SK-N-DZ (cell line): ENCODE measurements at regions not wholly inside any gene's neighbourhood (a gene's known extent, or its start where the extent isn't known, plus 50 kb on each side); places are given as distances from the start of the nearest gene placed in this dataset.
"Not testable (repeated sequence)": the region's sequence is repeated elsewhere in the genome, so short reads cannot be mapped to it uniquely, and the experiment has no call there.

Source experiments
- DNase-seq: peaks from one replicate; pipeline ENCODE4 v3.0.0-alpha.2; 2015; ENCODE audit warnings: low spot score

DNA sequence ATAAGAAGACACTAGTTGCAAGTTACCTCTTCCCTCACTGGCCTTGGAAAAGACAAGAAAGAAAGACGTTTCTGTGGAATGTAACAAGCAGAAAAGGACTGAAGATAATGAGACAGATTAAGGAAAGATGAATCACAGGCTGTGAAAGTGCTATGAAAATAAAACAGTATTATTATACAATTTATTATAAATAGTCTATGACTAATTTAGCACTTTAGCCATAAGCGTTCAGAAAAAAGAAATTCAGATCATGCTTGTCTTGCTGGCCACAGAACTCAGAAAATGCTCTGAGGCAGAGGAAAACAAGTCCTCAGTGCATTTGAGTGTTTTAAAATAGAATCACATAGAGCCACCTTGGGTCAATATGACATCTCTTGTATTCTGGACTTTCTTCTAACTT is 174.8 kb upstream of the NBPF9 start:
- DNase-seq, result not testable (repeated sequence)

DNA sequence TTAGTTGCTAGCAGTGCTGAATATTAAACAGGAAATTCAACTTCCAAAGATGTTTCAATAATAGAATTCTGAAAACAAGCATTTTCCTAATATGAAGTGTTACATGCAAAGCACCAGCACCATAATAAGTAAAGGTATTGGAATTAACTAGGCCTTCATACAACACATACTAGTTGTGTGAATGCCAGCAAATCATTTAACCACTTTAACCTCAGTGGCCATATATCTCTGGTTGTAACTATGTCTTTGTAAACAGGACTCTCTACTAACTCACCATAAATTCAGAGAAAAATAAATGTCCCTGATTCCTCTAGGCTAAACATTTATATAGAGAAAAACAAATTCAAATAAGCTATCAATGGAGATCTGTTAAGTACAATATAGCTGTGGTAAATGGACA is 175.7 kb upstream of the NBPF9 start:
- not testable (repeated sequence) for DNase-seq

DNA sequence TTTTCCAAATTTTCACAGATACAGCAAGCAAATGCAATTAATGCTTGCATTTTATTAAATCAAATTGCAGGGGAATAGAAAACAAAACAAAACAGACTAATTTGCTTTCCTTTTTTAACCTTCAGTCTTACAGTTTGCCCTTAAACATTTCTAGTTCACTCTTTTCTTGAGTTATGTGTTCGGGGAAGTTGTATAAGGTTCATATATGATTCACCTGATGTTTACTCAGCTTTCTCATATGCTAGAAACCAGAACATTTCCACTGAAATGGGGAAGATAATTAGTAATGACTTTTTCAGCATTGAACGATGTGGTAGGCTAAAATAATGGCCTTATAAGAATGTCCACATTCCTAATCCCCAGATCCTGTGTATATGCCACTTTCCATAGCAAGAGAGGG is 176.2 kb upstream of the NBPF9 start:
- DNase-seq, result not testable (repeated sequence)

DNA sequence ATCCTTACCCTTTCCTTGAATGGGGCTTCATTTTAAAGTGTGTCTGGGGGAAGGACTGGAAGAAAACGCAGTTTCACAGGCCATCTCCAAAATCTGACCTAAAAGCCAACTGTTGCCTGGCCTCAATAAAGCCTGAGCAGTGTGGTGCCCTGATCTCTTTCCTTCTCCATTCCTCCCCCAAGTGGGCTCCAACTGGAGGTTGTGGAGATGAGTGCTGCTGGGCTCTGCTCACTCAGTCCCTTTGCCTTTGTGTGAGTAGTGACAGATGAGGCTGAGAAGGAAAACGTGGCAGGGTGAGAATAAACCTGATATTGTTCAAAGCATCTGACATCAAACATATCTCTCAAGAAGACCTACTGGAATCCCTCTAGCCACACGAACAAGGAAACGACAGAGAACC is 181.4 kb upstream of the NBPF9 start:
- DNase-seq, result not testable (repeated sequence)

DNA sequence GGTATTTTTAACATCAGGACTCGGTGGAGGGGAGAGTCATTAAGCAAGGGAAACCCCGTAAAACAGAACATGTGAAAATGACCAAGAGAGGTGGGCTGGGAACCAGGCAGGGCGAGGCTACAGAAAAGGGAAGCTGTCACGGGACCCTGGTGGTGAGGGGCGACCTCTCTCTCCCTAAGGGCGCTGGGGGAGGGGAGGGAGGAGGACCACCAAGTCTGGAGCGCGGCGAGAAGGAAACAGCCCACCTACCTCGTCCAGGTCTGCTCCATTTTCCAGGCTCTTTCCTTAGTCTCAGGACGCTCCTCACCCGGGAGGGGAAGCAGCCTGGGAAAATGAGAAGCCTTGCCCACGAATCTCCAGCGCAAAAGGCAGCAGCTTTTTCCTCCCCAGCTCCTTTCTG is 181.9 kb upstream of the NBPF9 start:
- DNase-seq, result not testable (repeated sequence)

DNA sequence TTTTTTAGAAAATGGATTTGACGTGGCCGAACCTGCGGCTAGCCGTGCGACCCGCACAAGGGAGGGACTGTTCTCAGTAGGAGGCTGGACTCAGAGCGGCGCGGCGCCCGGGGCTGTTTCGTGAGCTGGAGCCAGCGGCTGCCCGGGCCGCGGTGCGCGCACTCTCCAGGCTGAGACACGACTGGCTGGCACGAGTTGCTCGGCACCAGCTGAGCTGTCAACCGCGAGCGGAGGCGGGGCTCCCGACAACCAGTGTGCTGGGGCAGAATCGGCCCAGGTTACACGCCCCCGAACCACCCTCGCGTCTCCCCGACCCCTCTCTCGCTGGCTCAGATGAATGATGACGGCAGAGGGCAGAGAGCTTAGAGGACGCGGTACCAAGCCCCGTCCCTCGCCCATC is 182.3 kb upstream of the NBPF9 start:
- not testable (repeated sequence) for DNase-seq

DNA sequence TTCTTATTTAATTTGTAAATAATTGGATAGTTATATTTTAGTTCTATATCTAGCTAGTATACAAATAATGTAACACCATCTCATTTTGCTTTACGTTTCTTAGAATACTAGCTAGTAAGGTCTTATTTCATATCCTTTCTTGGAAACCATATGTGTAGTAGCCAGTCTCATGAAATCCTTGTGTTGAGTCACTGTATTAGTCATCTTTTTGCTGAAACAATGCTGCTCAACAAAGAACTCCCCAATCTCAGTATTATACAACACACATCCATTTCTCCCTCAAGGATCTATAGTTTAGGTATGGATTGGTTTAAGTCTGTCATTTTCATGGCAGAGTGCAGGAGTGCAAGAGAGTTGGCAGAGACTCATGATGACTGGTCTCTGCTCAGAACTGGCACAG is 185.2 kb upstream of the NBPF9 start:
- DNase-seq, result not testable (repeated sequence)

DNA sequence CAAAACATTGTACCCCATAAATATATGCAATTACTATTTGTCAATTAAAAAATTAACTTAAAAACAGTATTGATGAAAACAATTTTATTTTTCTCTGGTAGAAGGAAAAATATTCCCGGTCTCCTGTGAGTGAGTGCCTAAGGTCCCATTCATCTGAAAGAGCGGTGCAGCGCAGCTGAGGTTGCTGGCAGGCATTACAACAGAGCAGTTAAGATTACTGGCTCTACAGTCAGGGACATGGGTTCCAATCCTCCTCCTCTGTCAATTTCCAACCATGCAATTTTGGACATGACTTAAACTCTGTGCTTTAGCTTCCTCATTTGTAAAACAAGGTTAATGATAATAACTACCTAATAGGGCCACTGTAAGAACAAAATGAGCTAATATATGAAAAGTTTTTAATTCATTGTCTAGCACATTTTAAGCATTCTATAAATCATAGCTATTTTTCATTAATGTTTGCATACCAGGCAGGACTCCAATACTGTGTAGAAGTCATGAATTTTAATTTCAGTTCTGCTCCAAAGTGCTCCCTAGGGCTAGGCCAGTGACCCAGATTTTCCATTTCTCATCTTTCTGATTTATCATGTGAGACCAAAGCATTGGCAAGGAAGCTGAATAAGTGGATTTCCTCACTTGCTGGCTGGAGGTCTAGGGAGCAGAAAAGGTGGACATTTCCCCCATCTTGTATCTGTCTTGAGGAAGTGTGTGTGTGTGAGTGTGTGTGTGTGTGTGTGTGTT is 174.2 kb upstream of the NBPF19 start:
- not testable (repeated sequence) for DNase-seq

DNA sequence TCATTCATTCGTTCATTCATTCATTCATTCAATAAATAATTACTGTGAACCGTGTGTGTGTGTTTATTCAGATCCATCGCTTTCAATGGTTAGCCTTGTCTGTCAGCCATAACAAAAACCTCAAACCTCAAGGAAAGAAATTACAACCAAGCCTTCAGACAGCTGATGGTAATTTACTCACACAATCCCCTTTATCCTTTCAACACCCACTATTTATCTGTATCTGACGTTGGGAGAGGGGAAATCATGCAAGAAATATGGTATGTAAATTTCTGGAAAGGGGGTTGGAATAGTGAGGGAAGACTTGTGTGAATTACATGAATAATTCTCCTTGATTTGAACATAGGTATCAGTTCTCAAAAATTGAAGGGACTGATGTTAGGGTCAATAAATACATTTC is 173.6 kb upstream of the NBPF19 start:
- DNase-seq, result not testable (repeated sequence)

DNA sequence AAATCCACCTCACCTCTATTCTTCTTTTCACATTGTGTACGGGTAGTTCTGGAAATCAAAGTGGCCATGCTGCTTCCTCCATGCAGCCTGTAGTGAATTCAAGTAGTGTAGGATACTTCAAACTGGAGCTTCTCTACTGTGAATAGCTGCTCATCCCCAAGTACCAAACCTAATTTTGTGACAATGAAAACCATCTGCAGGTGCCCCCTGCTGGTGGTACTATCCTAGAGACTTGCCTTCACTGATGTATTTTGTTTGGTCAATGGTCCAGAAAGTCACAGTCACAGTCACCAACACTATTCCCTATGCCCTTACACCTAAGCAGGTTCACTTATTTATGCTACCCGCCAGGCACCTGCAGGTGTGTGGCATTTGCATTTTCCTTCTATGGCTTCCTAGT is 170.0 kb upstream of the NBPF19 start:
- not testable (repeated sequence) for DNase-seq

DNA sequence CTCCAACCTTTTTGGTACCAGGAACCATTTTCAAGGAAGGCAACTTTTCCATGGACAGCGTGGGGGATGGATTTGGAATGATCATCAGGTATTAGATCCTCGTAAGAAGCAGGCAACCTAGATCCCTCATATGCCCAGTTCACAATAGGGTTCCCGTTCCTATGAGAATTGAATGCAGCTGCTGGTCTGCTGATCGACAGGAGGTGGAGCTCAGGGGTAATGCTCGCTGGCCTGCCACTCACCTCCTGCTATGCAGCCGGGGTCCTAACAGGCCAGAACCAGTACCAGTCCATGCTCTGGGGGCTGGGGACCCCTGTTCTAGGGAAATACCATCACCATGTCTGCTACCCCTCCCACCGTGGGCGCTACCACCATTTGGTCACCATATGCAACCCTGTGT is 167.2 kb upstream of the NBPF19 start:
- DNase-seq, result not testable (repeated sequence)

DNA sequence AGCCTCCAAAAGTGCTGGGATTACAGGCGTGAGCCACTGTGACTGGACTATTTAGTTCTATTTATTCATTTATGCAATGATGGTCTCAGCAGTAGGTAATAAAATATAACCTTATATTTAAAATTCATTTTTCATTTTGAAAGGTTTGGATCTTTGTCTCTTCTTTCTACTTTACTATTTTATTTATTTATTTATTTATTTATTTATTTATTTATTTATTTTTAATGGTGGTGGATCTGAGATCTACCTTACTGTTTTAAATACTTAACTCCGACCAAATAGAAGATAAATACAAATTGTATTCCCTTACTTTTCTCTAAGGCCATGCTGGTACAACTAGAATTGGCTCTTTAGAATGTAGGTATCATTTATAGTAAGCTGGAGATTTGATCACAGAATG is 159.9 kb upstream of the NBPF19 start:
- not testable (repeated sequence) for DNase-seq

DNA sequence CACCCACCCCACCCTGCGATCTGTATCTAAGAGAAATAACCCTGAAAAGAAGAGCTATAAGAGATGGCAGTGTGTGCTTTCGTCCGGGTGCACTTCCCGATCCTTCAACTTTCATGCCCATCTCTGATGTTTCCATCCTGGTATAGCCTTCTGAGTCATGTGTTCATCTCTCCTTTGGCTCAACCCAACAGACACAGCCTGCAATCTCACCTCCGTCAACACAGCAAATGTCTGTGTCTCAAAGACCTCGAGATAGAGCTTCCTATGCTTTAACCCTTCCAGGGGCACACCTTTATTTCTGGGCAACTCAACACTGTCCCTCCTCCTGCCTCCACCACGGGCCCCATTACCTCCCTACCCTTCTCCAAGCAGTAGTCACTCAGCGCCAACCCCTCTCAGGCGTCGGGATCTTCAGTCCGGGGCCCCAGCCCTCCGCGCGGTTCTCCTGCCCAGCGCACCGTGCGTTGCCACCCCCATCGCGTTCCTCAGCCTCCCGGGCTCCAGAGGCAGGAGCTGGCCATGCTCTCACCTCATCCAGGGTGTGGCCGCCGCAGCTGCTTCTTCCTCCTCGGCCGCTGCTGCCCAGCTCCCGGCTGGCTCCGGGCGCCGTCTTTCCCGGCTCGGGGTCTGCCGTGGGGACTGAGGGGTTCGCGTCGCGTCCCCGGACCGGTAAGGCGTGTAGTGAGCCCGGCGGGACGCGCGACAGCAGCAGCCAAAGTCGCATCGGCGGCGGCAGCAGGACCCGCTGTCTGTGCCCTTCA is 153.7 kb upstream of the NBPF19 start:
- DNase-seq, result not testable (repeated sequence)

DNA sequence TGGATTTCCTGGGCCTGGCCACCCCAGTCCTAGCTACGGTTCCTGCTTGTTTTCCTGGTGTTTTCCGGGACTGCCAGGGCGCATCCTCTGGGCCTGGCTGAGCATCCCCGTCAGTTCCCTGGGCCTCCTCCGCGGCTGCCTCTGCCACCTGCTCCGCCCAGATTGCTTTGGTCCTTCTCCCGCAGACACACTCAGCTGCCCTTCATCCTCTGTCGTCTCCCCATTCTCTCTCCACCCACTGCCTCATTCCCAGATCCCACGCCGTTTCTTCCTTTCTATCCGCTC is 153.2 kb upstream of the NBPF19 start:
- DNase-seq, result not testable (repeated sequence)

DNA sequence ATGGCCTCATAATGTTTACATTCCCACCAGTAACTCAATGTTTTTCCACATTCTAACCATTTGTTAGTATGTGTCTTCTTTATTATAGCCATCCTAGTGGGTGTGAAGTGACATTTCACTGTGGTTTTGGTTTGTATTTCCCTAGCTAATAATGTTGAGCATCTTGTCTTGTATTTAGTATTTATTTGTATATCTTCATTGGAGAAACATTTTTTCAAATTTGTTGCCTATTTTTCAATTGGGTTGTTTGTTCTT is 144.8 kb upstream of the NBPF19 start:
- not testable (repeated sequence) for DNase-seq

DNA sequence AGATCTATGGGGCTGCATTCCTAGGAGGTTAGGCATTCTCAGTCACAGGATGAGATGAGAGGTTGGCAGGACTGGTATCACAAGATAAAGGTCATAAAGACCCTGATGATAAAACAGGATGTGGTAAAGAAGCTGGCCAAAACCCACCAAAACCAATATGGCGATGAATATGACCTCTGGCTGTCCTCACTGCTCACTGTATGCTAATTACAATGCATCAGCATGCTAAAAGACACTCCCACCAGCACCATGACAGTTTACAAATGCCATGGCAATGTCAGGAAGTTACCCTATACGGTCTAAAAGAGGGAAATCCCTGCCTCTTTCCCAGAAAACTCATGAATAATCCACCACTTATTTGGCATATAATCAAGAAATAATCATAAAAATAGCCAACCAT is 138.8 kb upstream of the NBPF19 start:
- not testable (repeated sequence) for DNase-seq

DNA sequence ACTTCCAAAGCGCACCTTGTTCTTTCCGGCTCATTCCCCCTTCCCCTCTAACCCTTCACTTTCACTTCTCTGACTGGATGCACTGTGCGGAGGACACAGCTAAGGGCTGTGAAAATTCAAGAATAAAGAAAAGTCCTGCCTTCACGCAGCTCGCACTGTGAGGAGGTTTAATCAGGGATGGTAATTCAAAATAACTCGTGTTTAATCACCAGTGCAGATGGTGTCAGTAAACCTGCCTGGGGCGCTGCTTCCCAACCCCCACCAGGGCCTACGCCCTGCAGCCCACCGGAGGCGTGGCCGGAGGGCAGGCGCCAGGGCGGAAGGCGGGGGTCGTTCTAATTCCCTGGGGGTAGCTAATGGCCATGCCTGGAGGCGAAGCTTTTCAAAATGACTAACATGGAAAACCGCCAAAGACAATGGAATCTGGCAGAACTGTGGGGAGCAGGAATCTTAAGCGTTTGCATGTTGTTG is 136.6 kb upstream of the NBPF19 start:
- DNase-seq, result not testable (repeated sequence)

DNA sequence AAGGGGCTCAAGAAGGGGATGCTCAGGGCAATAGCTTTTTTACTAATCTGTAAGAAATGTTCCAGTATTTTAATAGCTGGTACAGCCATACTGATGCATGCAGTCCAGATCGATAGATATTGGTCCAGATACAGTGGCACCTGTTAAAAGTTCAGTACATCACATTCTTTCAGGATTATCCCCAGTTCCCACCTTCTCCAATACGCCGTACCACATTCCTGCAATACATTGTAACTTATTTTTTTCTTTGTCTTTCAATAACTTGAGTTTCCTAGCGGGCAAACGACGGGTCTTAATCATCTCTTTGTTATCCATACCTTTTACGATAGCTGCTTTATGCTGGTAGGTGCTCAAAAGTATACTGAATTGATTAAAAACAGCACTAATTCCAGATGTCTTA is 136.1 kb upstream of the NBPF19 start:
- not testable (repeated sequence) for DNase-seq

DNA sequence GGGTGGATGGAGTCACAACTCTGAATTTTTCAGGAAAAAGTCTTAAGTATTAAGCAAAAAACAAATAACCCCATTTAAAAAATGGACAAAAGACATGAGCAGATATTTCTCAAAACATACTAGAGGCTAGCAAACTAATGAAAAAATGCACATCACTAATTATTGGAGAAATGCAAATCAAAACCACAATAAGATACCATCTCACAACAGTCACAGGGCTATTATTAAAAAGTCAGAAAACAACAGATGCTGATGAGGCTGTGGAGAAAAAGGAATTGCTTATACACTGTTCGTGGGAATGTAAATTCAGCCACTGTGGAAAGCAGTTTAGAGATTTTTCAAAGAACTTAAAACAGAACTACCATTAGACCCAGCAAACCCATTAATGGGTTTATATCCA is 125.4 kb upstream of the NBPF19 start:
- not testable (repeated sequence) for DNase-seq

DNA sequence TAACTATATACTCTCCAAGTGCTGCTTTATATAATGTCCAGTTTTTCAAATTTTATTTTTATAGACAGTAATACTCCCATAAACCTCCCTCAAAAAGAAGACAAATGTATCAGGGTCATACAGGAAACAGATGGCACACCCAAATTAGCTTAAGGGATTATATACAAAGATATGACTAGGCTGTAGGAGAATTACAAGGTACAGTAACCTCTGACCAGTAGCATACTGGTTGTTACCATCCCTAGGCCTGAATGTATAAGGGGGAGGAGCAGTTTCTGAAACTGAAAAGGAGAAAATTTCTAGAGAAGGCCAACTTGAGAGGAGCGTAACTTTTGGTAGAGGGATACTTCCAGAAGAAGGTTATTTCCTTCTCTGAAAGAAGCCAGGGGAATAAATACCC is 122.6 kb upstream of the NBPF19 start:
- DNase-seq, result not testable (repeated sequence)

DNA sequence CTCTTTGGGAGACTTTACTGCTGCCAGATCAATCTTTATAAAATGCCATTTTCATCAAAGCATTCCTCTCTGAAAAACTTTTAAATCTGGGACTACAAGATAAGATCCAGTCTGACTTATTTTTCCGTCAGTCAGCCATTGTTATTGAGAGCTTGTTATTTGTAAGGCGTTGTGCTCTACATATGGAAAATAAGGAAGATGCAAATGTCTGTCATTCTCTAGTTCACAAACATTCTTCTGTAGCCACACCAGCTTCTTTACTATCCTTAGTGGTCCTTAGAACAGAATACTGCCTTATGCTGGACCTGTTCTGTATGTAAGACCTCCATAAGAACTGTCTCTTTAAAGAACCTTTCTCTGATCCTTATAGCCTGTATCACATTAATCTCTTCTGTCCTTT is 120.3 kb upstream of the NBPF19 start:
- not testable (repeated sequence) for DNase-seq

DNA sequence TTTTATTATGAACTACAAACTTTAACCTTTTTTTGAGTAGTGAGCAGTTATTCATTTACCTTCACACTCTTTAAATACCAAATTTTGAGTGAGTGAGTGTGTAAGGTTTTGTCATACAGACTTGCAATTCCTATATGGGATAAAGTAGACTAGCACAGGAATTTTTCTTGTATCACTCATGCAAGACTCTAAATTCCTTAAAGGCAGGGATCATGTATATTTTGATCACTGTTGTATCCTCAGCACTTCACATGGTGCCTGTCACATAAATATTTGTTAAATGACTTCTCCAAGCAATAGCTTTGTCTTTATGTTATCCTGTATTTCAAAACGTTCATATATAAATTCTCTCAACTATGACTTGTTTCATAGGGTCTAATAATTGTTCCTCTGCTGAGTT is 119.1 kb upstream of the NBPF19 start:
- DNase-seq, result not testable (repeated sequence)

DNA sequence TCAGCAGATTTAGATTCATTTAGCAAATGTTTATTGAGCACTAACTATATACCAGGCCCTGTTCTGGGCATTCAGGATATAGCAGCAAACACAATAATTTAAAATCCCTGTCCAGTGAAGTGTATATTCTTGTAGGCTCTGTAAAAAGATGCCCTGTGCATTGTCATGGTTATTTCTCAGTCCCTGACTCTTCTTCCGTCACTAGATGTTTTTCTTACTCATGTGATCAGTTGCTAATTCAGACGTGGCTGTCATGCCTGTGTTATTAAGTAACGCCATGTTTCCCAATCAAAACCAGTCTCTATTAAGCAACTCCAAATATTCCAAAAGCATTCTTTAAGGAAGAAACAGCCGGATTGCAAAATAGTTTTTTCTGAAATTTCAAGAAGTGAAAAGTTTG is 118.7 kb upstream of the NBPF19 start:
- not testable (repeated sequence) for DNase-seq
